H9 (cell line): ENCODE measurements at regions not wholly inside any gene's neighbourhood (a gene's known extent, or its start where the extent isn't known, plus 50 kb on each side); places are given as distances from the start of the nearest gene placed in this dataset.

Experiments
- DNase-seq: peaks from one replicate; pipeline ENCODE4 v3.0.0-alpha.2; 2017
- H2AFZ ChIP-seq: one replicate; pipeline ENCODE4 v1.6.1; 2013; ENCODE audit warnings: mild to moderate bottlenecking, low read length, control low read depth, moderate library complexity
- H2AK5ac ChIP-seq: 2 replicates; pipeline ENCODE4 v1.6.1; 2013; ENCODE audit warnings: low read length, control low read depth, mixed read lengths; ENCODE audit not compliant: insufficient read length
- H2BK120ac ChIP-seq: one replicate; pipeline ENCODE4 v1.6.1; 2013; ENCODE audit warnings: low read depth, mild to moderate bottlenecking, low read length, control low read depth, inconsistent platforms; ENCODE audit not compliant: poor library complexity, severe bottlenecking
- H2BK12ac ChIP-seq: 2 replicates; pipeline ENCODE4 v1.6.1; 2013; ENCODE audit warnings: low read length, control low read depth, mixed read lengths, low read depth; ENCODE audit not compliant: insufficient read length
- H2BK15ac ChIP-seq: 2 replicates; pipeline ENCODE4 v1.6.1; 2013; ENCODE audit warnings: low read depth, low read length, control low read depth
- H2BK20ac ChIP-seq: one replicate; pipeline ENCODE4 v1.6.1; 2013; ENCODE audit warnings: low read depth, mild to moderate bottlenecking, low read length, control low read depth, inconsistent platforms; ENCODE audit not compliant: poor library complexity, severe bottlenecking
- H2BK5ac ChIP-seq: 2 replicates; pipeline ENCODE4 v1.6.1; 2013; ENCODE audit warnings: low read length, control low read depth, mixed read lengths; ENCODE audit not compliant: insufficient read length
- H3K14ac ChIP-seq: 2 replicates; pipeline ENCODE4 v1.6.1; 2013; ENCODE audit warnings: low read length, control low read depth; ENCODE audit not compliant: insufficient read depth
- H3K18ac ChIP-seq: 2 replicates; pipeline ENCODE4 v1.6.1; 2013; ENCODE audit warnings: low read depth, mild to moderate bottlenecking, mixed read lengths, low read length, control low read depth; ENCODE audit not compliant: insufficient read length
- H3K23ac ChIP-seq: 2 replicates; pipeline ENCODE4 v1.6.1; 2013; ENCODE audit warnings: low read length, control low read depth, mixed read lengths, low read depth; ENCODE audit not compliant: insufficient read length
- H3K23me2 ChIP-seq: 2 replicates; pipeline ENCODE4 v1.6.1; 2013; ENCODE audit warnings: low read depth, mild to moderate bottlenecking, mixed read lengths, low read length, control low read depth; ENCODE audit not compliant: insufficient read length, poor library complexity, severe bottlenecking
- H3K27ac ChIP-seq: 2 replicates; pipeline ENCODE4 v1.5.1; 2013; ENCODE audit warnings: low read length, control low read depth, mixed read lengths, low read depth; ENCODE audit not compliant: insufficient read length
- H3K27me3 ChIP-seq: 2 replicates; pipeline ENCODE4 v1.6.1; 2013; ENCODE audit warnings: low read length, control low read depth, inconsistent platforms; ENCODE audit not compliant: insufficient read depth
- H3K4ac ChIP-seq: 2 replicates; pipeline ENCODE4 v1.6.1; 2013; ENCODE audit warnings: low read depth, mild to moderate bottlenecking, control low read depth, inconsistent platforms, low read length, moderate library complexity
- H3K4me1 ChIP-seq: 2 replicates; pipeline ENCODE4 v1.6.1; 2013; ENCODE audit warnings: low read length, control low read depth, inconsistent platforms; ENCODE audit not compliant: insufficient read depth
- H3K4me2 ChIP-seq: 2 replicates; pipeline ENCODE4 v1.6.1; 2013; ENCODE audit warnings: low read length, control low read depth, mixed read lengths; ENCODE audit not compliant: insufficient read length, insufficient read depth
- H3K56ac ChIP-seq: 2 replicates; pipeline ENCODE4 v1.6.1; 2013; ENCODE audit warnings: low read depth, mild to moderate bottlenecking, mixed read lengths, low read length, control low read depth; ENCODE audit not compliant: insufficient read length
- H3K79me1 ChIP-seq: 2 replicates; pipeline ENCODE4 v1.6.1; 2013; ENCODE audit warnings: low read depth, mild to moderate bottlenecking, moderate library complexity, low read length, control low read depth, inconsistent platforms; ENCODE audit not compliant: insufficient read depth, poor library complexity, severe bottlenecking
- H3K79me2 ChIP-seq: 2 replicates; pipeline ENCODE4 v1.6.1; 2013; ENCODE audit warnings: low read length, control low read depth, inconsistent platforms; ENCODE audit not compliant: insufficient read depth
- H3K9ac ChIP-seq: 2 replicates; pipeline ENCODE4 v1.6.1; 2013; ENCODE audit warnings: low read length, control low read depth, mixed read lengths; ENCODE audit not compliant: insufficient read length; ENCODE audit errors: extremely low read depth
- H3K9me3 ChIP-seq: one replicate; pipeline ENCODE4 v1.6.1; 2013; ENCODE audit warnings: low read depth, low read length, inconsistent platforms; ENCODE audit not compliant: control insufficient read depth
- H3T11ph ChIP-seq: one replicate; pipeline ENCODE4 v1.6.1; 2013; ENCODE audit warnings: mild to moderate bottlenecking, low read length, control low read depth, inconsistent platforms
- H4K20me1 ChIP-seq: one replicate; pipeline ENCODE4 v1.6.1; 2013; ENCODE audit not compliant: control insufficient read depth, insufficient read length, insufficient read depth
- H4K5ac ChIP-seq: 2 replicates; pipeline ENCODE4 v1.6.1; 2013; ENCODE audit warnings: low read depth, mild to moderate bottlenecking, mixed read lengths, low read length, control low read depth; ENCODE audit not compliant: insufficient read length
- H4K8ac ChIP-seq: replicated peaks from 2 replicates; pipeline ENCODE4 v1.6.1; 2013; ENCODE audit warnings: low read length, control low read depth, mixed read lengths, low read depth; ENCODE audit not compliant: insufficient read length
- H4K91ac ChIP-seq: 2 replicates; pipeline ENCODE4 v1.6.1; 2013; ENCODE audit warnings: low read depth, mild to moderate bottlenecking, moderate library complexity, mixed read lengths, low read length, control low read depth; ENCODE audit not compliant: insufficient read length
- H3K27ac Mint-ChIP-seq, 3 experiments: 2 replicates in 2 of 3; 3 replicates in 1 of 3; pipeline ENCODE4 v1.8.0; 2020 to 2021; ENCODE audit warnings: mixed read lengths in 3 of 3, mild to moderate bottlenecking in 1 of 3, moderate library complexity in 1 of 3
- H3K27me3 Mint-ChIP-seq: 2 replicates; pipeline ENCODE4 v1.8.0; 2021; ENCODE audit warnings: low read depth, mild to moderate bottlenecking, moderate library complexity, mixed read lengths
- H3K36me3 Mint-ChIP-seq, 3 experiments: 2 replicates in 2 of 3; 3 replicates in 1 of 3; pipeline ENCODE4 v1.8.0; 2020 to 2021; ENCODE audit warnings: low read depth in 3 of 3, mixed read lengths in 3 of 3; ENCODE audit not compliant: insufficient read depth in 1 of 3
- H3K4me1 Mint-ChIP-seq, 2 experiments: 2 replicates each; pipeline ENCODE4 v1.8.0; 2020; ENCODE audit warnings: mixed read lengths in 2 of 2
- H3K4me3 Mint-ChIP-seq, 2 experiments: 2 replicates in 1 of 2; 3 replicates in 1 of 2; pipeline ENCODE4 v1.8.0; 2020 to 2021; ENCODE audit warnings: mild to moderate bottlenecking in 2 of 2, mixed read lengths in 2 of 2, moderate library complexity in 1 of 2
- H3K9me3 Mint-ChIP-seq, 2 experiments: 2 replicates in 1 of 2; 3 replicates in 1 of 2; pipeline ENCODE4 v1.8.0; 2020; ENCODE audit warnings: mild to moderate bottlenecking in 2 of 2, mixed read lengths in 2 of 2, moderate library complexity in 1 of 2
- WGBS: extraction: QIAGEN DNeasy Blood & Tissue Kit; methylation state at CpG from one replicate; pipeline ENCODE4 v1.1.7; 2013; ENCODE audit warnings: missing lambda C conversion rate, low lambda C conversion rate, mixed read lengths; ENCODE audit not compliant: insufficient read length; ENCODE audit errors: extremely low coverage; 5-methylcytosine and 5-hydroxymethylcytosine counted together
- TF ChIP-seq, protein P1 (sequence below): fragments of 200-600 bp; sonication (generic); conservative IDR thresholded peaks from 3 replicates; pipeline ENCODE4 v1.8.0; 2021; ENCODE audit warnings: antibody characterized with exemption, mild to moderate bottlenecking

DNA sequence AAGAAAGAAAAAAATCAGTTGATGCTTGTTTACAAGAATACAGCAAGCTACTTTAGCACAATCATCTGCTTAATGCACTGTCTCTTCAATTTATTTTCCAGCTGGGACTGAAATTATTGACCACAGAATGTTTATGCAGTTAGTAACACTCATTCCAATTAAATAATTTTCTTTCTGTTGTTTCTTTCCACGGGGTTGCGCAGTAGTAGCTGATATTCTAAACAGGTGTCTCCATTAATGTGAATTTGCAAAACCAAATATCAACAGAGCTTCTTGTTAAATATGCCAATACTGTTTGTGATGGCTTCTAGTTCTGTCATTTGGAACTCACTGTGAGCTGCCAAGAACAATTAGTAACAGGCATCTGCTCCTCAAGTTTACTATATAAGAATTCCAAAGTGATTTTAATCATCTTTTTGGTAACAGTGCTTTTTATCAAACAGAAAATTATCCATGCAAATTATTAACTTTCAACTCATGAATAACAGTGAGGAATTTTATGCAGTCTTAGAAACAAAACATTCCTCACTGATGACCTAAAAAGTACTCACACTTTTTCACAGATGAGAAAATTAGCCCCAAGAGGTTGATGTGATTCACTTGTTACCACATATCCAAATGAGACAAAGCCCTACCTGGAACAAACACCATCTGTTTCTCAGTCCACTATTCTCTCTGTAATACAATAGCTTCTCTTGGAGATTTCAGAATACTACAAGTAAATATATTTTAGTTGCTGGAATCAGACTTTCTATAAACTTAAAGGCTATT is 567.6 kb upstream of the RGMB start:
- H3K18ac ChIP-seq = no peak overlapping the region
- H3K4me1 ChIP-seq = no peaks in the 10 kb centered on the region
- no peaks in the 10 kb centered on the region for H3K79me1 ChIP-seq
- no peaks in the 10 kb centered on the region for H3K23me2 ChIP-seq
- no peaks in the 10 kb centered on the region for H3K9me3 ChIP-seq
- H2AK5ac ChIP-seq = no peak overlapping the region
- H4K5ac ChIP-seq = no peak overlapping the region
- WGBS = no CpG with 5 or more reads among the region's 2 CpGs
- H4K20me1 ChIP-seq = no peaks in the 10 kb centered on the region
- no peak overlapping the region for H3K27ac ChIP-seq
- H3K4ac ChIP-seq = no peak overlapping the region
- no peak overlapping the region for H2AFZ ChIP-seq
- H2BK5ac ChIP-seq = no peak overlapping the region
- no peak overlapping the region for H2BK20ac ChIP-seq
- no peak overlapping the region for H3K4me2 ChIP-seq
- H3K56ac ChIP-seq = no peak overlapping the region
- no peak overlapping the region for H2BK15ac ChIP-seq
- no peak overlapping the region for H3K9ac ChIP-seq
- no peak overlapping the region for H3K14ac ChIP-seq
- H2BK12ac ChIP-seq = no peak overlapping the region
- no peak overlapping the region for H4K8ac ChIP-seq
- TF ChIP-seq, protein P1, sequence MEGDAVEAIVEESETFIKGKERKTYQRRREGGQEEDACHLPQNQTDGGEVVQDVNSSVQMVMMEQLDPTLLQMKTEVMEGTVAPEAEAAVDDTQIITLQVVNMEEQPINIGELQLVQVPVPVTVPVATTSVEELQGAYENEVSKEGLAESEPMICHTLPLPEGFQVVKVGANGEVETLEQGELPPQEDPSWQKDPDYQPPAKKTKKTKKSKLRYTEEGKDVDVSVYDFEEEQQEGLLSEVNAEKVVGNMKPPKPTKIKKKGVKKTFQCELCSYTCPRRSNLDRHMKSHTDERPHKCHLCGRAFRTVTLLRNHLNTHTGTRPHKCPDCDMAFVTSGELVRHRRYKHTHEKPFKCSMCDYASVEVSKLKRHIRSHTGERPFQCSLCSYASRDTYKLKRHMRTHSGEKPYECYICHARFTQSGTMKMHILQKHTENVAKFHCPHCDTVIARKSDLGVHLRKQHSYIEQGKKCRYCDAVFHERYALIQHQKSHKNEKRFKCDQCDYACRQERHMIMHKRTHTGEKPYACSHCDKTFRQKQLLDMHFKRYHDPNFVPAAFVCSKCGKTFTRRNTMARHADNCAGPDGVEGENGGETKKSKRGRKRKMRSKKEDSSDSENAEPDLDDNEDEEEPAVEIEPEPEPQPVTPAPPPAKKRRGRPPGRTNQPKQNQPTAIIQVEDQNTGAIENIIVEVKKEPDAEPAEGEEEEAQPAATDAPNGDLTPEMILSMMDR = no peak
- H3K27ac Mint-ChIP-seq = no peak overlapping the region
- no peak overlapping the region for H4K91ac ChIP-seq
- H3T11ph ChIP-seq = no peak overlapping the region
- no peaks in the 10 kb centered on the region for H3K4me1 Mint-ChIP-seq
- no peak overlapping the region for H3K23ac ChIP-seq
- H3K36me3 Mint-ChIP-seq = peaks cover 0 to 4% (median 0%) of the 10 kb centered on the region in 3 experiments; a peak in 2 of 7 replicates
- H2BK120ac ChIP-seq = no peak overlapping the region
- no peaks in the 10 kb centered on the region for H3K27me3 Mint-ChIP-seq
- no peaks in the 10 kb centered on the region for H3K27me3 ChIP-seq
- H3K79me2 ChIP-seq = no peaks in the 10 kb centered on the region
- no peak for DNase-seq
- no peaks in the 10 kb centered on the region; a peak in 1 of 5 replicates for H3K9me3 Mint-ChIP-seq
- H3K4me3 Mint-ChIP-seq = no peak overlapping the region
